ENCODE measurements at regions not wholly inside any gene's neighbourhood (a gene's known extent, or its start where the extent isn't known, plus 50 kb on each side); places are given as distances from the start of the nearest gene placed in this dataset.

GRCh38 chr6:134376785-134377184 is 58.9 kb upstream of the SGK1 start:
- CTCF ChIA-PET: no interaction called here
- Histone ChIP-seq H2AFZ (ENCODE audit: low read depth, low read length) (peak overlapping the region; percentile 16), H3K9me3 (replicated peaks; ENCODE audit: control insufficient read depth, insufficient read depth, low read length) (no peaks in the 10 kb centered on the region), H3K4me3 (replicated peaks in 1 of 3; ENCODE audit: insufficient read depth in 1 of 3, low read depth in 1 of 3, low read length in 3 of 3) (no peak overlapping the region), H4K20me1 (replicated peaks; ENCODE audit: control insufficient read depth, extremely low read depth, insufficient read depth, low read length) (no peaks in the 10 kb centered on the region), H3K4me1 (ENCODE audit: control insufficient read depth, extremely low read depth, insufficient read depth, low read length) (peaks cover 9% of the 10 kb centered on the region), H3K9ac (replicated peaks; ENCODE audit: extremely low read depth, insufficient read depth, low read length) (no peak overlapping the region), H3K27ac (ENCODE audit: insufficient read depth, low read depth, low read length) (no peak overlapping the region), H3K79me2 (ENCODE audit: control insufficient read depth, insufficient read depth, low read length) (no peaks in the 10 kb centered on the region), H3K36me3 (ENCODE audit: control insufficient read depth in 2 of 2, extremely low read depth in 1 of 2, insufficient read depth in 2 of 2, low read length in 2 of 2) (no peaks in the 10 kb centered on the region), H3K9me1 (replicated peaks; ENCODE audit: control insufficient read depth, extremely low read depth, insufficient read depth, low read length) (no peaks in the 10 kb centered on the region), H3K27me3 (ENCODE audit: control insufficient read depth in 2 of 2, insufficient read depth in 2 of 2, low read length in 2 of 2) (no peaks in the 10 kb centered on the region), H3K4me2 (ENCODE audit: insufficient read depth, low read length) (no peak overlapping the region)
- no TSS peak for BruUV-seq (replicated peaks)
- DNase-seq (ENCODE audit: low read depth, low spot score) (no peak), FAIRE-seq (no peak)
- TF ChIP-seq MYC (IDR thresholded peaks at IDR 0.05; ENCODE audit: low read depth, low read length): no peak
- TF ChIP-seq POLR2A (IDR thresholded peaks at IDR 0.05; ENCODE audit: low read depth, low read length): no peak
- TF ChIP-seq FOS (IDR thresholded peaks at IDR 0.05; ENCODE audit: borderline replicate concordance, insufficient read depth, low read length): no peak
- no peak for TF ChIP-seq POLR2AphosphoS5 (IDR thresholded peaks at IDR 0.05; ENCODE audit: insufficient read depth, low read depth, low read length)
- TF ChIP-seq EZH2 (IDR thresholded peaks at IDR 0.05; ENCODE audit: borderline replicate concordance, low read depth, low read length, severe bottlenecking): no peak
- TF ChIP-seq, protein P1, sequence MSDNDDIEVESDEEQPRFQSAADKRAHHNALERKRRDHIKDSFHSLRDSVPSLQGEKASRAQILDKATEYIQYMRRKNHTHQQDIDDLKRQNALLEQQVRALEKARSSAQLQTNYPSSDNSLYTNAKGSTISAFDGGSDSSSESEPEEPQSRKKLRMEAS (IDR thresholded peaks at IDR 0.05; ENCODE audit: insufficient read depth, insufficient read length): no peak
- TF ChIP-seq, protein P2, sequence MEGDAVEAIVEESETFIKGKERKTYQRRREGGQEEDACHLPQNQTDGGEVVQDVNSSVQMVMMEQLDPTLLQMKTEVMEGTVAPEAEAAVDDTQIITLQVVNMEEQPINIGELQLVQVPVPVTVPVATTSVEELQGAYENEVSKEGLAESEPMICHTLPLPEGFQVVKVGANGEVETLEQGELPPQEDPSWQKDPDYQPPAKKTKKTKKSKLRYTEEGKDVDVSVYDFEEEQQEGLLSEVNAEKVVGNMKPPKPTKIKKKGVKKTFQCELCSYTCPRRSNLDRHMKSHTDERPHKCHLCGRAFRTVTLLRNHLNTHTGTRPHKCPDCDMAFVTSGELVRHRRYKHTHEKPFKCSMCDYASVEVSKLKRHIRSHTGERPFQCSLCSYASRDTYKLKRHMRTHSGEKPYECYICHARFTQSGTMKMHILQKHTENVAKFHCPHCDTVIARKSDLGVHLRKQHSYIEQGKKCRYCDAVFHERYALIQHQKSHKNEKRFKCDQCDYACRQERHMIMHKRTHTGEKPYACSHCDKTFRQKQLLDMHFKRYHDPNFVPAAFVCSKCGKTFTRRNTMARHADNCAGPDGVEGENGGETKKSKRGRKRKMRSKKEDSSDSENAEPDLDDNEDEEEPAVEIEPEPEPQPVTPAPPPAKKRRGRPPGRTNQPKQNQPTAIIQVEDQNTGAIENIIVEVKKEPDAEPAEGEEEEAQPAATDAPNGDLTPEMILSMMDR (IDR thresholded peaks at IDR 0.05; ENCODE audit: extremely low read depth in 1 of 2, insufficient read depth in 1 of 2, low read depth in 1 of 2, low read length in 2 of 2): no peak
- no peak for TF ChIP-seq GATA2 (IDR thresholded peaks at IDR 0.05; ENCODE audit: insufficient read depth, insufficient read length, low read depth, low read length)
- dilution Hi-C loops (cut with MboI; ENCODE audit: extremely low pct_ligation_motif_present, low sequenced_read_pairs) (no loop called here), intact Hi-C loops (cut with micrococcal nuclease) (no loop called here)
- POLR2A ChIA-PET: no interaction called here

Data from endothelial cell of umbilical vein (primary cell).